Panc1 (cell line): ENCODE measurements at regions not wholly inside any gene's neighbourhood (a gene's known extent, or its start where the extent isn't known, plus 50 kb on each side); places are given as distances from the start of the nearest gene placed in this dataset.

Source experiments
- POLR2AphosphoS5 ChIP-seq: IDR thresholded peaks from 2 replicates; pipeline ENCODE4 v1.6.1; 2012; ENCODE audit warnings: mild to moderate bottlenecking, low read depth, low read length, moderate library complexity
- TCF7L2 ChIP-seq: IDR thresholded peaks from 2 replicates; pipeline ENCODE4 v1.6.1; 2011; ENCODE audit warnings: mild to moderate bottlenecking, low read depth, low read length, inconsistent platforms
- TF ChIP-seq, protein P1 (sequence below): fragments of 450-650 bp; IDR thresholded peaks from 2 replicates; pipeline ENCODE4 v1.5.1; 2017; ENCODE audit warnings: mild to moderate bottlenecking
- TF ChIP-seq, protein P2 (sequence below), 2 experiments: IDR thresholded peaks; 2 replicates each; pipeline ENCODE4 v1.6.1; 2011 to 2012; ENCODE audit warnings: low read depth in 2 of 2, control low read depth in 1 of 2, low read length in 1 of 2, mild to moderate bottlenecking in 1 of 2, moderate library complexity in 1 of 2; ENCODE audit not compliant: insufficient read depth in 1 of 2

DNA sequence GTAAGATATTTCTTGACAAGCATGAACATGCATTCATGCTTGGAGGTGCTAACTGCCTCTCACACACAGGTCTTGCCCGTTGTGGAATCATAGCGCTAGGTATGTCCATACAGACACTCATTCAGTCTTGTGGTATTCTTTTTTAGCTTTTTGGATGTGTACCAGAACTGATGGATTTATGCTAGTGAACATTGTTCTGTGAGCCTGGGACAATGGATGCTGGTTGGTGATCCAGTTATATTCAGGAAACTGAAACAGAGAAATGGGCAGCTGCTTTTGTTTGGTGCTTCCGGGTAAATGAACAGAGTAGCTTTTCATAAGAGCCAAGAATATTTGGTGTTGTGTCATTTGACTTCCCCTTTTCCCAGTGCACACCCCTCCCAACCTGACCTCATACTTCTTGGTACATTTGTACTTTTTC, 78.9 kb upstream of the SLC4A4 start:
- TF ChIP-seq, protein P1, sequence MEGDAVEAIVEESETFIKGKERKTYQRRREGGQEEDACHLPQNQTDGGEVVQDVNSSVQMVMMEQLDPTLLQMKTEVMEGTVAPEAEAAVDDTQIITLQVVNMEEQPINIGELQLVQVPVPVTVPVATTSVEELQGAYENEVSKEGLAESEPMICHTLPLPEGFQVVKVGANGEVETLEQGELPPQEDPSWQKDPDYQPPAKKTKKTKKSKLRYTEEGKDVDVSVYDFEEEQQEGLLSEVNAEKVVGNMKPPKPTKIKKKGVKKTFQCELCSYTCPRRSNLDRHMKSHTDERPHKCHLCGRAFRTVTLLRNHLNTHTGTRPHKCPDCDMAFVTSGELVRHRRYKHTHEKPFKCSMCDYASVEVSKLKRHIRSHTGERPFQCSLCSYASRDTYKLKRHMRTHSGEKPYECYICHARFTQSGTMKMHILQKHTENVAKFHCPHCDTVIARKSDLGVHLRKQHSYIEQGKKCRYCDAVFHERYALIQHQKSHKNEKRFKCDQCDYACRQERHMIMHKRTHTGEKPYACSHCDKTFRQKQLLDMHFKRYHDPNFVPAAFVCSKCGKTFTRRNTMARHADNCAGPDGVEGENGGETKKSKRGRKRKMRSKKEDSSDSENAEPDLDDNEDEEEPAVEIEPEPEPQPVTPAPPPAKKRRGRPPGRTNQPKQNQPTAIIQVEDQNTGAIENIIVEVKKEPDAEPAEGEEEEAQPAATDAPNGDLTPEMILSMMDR, result no peak
- TF ChIP-seq, protein P2, sequence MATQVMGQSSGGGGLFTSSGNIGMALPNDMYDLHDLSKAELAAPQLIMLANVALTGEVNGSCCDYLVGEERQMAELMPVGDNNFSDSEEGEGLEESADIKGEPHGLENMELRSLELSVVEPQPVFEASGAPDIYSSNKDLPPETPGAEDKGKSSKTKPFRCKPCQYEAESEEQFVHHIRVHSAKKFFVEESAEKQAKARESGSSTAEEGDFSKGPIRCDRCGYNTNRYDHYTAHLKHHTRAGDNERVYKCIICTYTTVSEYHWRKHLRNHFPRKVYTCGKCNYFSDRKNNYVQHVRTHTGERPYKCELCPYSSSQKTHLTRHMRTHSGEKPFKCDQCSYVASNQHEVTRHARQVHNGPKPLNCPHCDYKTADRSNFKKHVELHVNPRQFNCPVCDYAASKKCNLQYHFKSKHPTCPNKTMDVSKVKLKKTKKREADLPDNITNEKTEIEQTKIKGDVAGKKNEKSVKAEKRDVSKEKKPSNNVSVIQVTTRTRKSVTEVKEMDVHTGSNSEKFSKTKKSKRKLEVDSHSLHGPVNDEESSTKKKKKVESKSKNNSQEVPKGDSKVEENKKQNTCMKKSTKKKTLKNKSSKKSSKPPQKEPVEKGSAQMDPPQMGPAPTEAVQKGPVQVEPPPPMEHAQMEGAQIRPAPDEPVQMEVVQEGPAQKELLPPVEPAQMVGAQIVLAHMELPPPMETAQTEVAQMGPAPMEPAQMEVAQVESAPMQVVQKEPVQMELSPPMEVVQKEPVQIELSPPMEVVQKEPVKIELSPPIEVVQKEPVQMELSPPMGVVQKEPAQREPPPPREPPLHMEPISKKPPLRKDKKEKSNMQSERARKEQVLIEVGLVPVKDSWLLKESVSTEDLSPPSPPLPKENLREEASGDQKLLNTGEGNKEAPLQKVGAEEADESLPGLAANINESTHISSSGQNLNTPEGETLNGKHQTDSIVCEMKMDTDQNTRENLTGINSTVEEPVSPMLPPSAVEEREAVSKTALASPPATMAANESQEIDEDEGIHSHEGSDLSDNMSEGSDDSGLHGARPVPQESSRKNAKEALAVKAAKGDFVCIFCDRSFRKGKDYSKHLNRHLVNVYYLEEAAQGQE (IDR thresholded peaks at IDR 0.05; ENCODE audit: insufficient read depth in 1 of 2, low read depth in 2 of 2, low read length in 1 of 2), result no peak
- TF ChIP-seq POLR2AphosphoS5, result no peak
- TF ChIP-seq TCF7L2, result no peak
